ENCODE measurements at regions not wholly inside any gene's neighbourhood (a gene's known extent, or its start where the extent isn't known, plus 50 kb on each side); places are given as distances from the start of the nearest gene placed in this dataset.

- no peaks in the 10 kb centered on the region for H3K27me3 ChIP-seq
- peaks cover 5% of the 10 kb centered on the region for H3K36me3 ChIP-seq
- no peak overlapping the region for H3K27ac ChIP-seq
- H3K9me3 ChIP-seq = no peaks in the 10 kb centered on the region
- intact Hi-C loops (cut with DNase I; ENCODE audit: low total_unique reads) = no loop called here
- H3K4me3 ChIP-seq = no peak overlapping the region
- no peak for DNase-seq (ENCODE audit: low spot score in 2 of 2)
- no peaks in the 10 kb centered on the region for H3K4me1 ChIP-seq
- TF ChIP-seq, protein P1, sequence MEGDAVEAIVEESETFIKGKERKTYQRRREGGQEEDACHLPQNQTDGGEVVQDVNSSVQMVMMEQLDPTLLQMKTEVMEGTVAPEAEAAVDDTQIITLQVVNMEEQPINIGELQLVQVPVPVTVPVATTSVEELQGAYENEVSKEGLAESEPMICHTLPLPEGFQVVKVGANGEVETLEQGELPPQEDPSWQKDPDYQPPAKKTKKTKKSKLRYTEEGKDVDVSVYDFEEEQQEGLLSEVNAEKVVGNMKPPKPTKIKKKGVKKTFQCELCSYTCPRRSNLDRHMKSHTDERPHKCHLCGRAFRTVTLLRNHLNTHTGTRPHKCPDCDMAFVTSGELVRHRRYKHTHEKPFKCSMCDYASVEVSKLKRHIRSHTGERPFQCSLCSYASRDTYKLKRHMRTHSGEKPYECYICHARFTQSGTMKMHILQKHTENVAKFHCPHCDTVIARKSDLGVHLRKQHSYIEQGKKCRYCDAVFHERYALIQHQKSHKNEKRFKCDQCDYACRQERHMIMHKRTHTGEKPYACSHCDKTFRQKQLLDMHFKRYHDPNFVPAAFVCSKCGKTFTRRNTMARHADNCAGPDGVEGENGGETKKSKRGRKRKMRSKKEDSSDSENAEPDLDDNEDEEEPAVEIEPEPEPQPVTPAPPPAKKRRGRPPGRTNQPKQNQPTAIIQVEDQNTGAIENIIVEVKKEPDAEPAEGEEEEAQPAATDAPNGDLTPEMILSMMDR (IDR thresholded peaks at IDR 0.05) = no peak
- TF ChIP-seq POLR2AphosphoS5 (IDR thresholded peaks at IDR 0.05) = no peak
- TF ChIP-seq POLR2A (IDR thresholded peaks at IDR 0.05) = no peak
These were observed 66.7 kb downstream of the BARHL2 start for GRCh38 chr1:90650401-90650800.

DNA sequence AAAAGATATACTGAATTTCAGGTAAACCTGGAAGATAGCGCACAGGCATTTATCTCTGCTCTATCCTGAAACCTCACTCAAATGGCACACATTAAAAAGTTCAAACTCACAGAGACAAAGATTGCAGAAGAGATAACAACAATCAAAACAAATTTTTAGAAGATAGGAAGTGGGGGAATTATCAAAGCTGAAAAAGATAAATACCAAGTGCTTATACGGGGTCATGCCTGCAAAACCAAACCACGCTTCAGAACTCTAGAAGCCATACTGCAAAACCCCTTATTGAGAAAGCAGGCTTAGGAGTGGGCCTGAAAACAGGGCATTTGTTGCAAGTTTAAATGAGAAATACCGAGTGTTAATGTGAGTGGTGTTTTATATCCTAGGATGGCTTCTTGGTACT, 76.8 kb downstream of the BARHL2 start:
- H3K36me3 ChIP-seq = no peaks in the 10 kb centered on the region
- no peaks in the 10 kb centered on the region for H3K27me3 ChIP-seq
- no peaks in the 10 kb centered on the region for H3K9me3 ChIP-seq
- DNase-seq (ENCODE audit: low spot score in 2 of 2) = no peak
- no peak overlapping the region for H3K27ac ChIP-seq
- no peaks in the 10 kb centered on the region for H3K4me1 ChIP-seq
- intact Hi-C loops (cut with DNase I; ENCODE audit: low total_unique reads) = no loop called here
- TF ChIP-seq POLR2A (IDR thresholded peaks at IDR 0.05) = no peak
- TF ChIP-seq, protein P1 (IDR thresholded peaks at IDR 0.05) = no peak
- no peak for TF ChIP-seq POLR2AphosphoS5 (IDR thresholded peaks at IDR 0.05)
- no peak overlapping the region for H3K4me3 ChIP-seq

DNA sequence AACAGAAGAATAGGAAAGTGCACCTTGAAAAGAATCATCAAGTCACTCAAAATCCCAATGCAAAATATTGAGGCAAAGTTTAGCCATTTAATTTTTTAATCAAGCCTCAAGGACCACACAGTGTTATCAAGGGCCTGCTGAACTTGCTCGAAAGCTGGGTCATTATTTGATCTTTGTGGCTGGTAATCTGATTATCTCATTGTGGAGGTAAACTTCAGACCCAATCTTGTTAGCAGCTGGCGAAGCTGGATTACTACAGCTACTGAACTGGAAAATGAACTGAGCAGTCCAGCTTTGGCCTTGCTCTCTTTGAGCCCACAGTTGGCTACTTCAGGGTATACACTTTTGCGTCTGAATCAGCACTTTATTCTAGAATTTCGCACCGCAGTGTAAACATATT, 94.4 kb downstream of the BARHL2 start:
- no peaks in the 10 kb centered on the region for H3K27me3 ChIP-seq
- intact Hi-C loops (cut with DNase I; ENCODE audit: low total_unique reads) = no loop called here
- H3K36me3 ChIP-seq = no peaks in the 10 kb centered on the region
- TF ChIP-seq POLR2AphosphoS5 (IDR thresholded peaks at IDR 0.05) (no peak), POLR2A (IDR thresholded peaks at IDR 0.05) (no peak)
- TF ChIP-seq, protein P1 (IDR thresholded peaks at IDR 0.05) = no peak
- no peak overlapping the region for H3K27ac ChIP-seq
- H3K9me3 ChIP-seq = no peaks in the 10 kb centered on the region
- no peak overlapping the region for H3K4me3 ChIP-seq
- no peak for DNase-seq (ENCODE audit: low spot score in 2 of 2)
- no peaks in the 10 kb centered on the region for H3K4me1 ChIP-seq

DNA sequence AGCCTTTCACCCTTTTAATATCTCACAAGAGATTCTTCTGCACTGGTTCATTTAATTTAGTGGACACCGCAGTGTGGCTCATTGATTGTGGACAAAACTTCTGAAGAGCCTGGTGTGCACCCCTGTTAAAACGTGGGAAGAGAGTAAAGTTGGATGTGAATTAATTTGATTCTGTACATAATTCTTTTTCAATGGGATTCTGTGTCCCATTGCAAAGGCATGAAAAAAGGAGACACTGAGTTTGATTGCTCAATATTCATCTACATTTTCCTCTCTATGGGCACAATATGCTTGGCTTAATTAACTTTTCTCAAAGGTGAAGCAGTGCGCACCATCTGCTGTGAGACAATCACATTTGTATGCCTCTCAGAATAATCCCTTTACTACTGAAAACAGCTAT, 95.1 kb downstream of the BARHL2 start:
- H3K27me3 ChIP-seq = no peaks in the 10 kb centered on the region
- no peak for TF ChIP-seq POLR2AphosphoS5 (IDR thresholded peaks at IDR 0.05)
- TF ChIP-seq, protein P1 (IDR thresholded peaks at IDR 0.05) = no peak
- no peak for TF ChIP-seq POLR2A (IDR thresholded peaks at IDR 0.05)
- no peaks in the 10 kb centered on the region for H3K9me3 ChIP-seq
- H3K27ac ChIP-seq = no peak overlapping the region
- H3K4me1 ChIP-seq = no peaks in the 10 kb centered on the region
- H3K36me3 ChIP-seq = no peaks in the 10 kb centered on the region
- no peak overlapping the region for H3K4me3 ChIP-seq
- intact Hi-C loops (cut with DNase I; ENCODE audit: low total_unique reads) = no loop called here
- DNase-seq (ENCODE audit: low spot score in 2 of 2) = no peak

GRCh38 chr1:90616395-90616794, 100.7 kb downstream of the BARHL2 start:
- DNase-seq (ENCODE audit: low spot score in 2 of 2) = no peak
- intact Hi-C loops (cut with DNase I; ENCODE audit: low total_unique reads) = no loop called here

More at GRCh38 chr1:90616395-90616794, 100.7 kb downstream of the BARHL2 start:
- Histone ChIP-seq H3K27me3 (no peaks in the 10 kb centered on the region), H3K9me3 (no peaks in the 10 kb centered on the region), H3K4me3 (no peak overlapping the region), H3K27ac (no peak overlapping the region), H3K36me3 (no peaks in the 10 kb centered on the region), H3K4me1 (no peaks in the 10 kb centered on the region)
- TF ChIP-seq, protein P1 (IDR thresholded peaks at IDR 0.05) = no peak
- no peak for TF ChIP-seq POLR2AphosphoS5 (IDR thresholded peaks at IDR 0.05)
- TF ChIP-seq POLR2A (IDR thresholded peaks at IDR 0.05) = no peak

All from breast epithelium (tissue), 4 donors.